ENCODE measurements at regions not wholly inside any gene's neighbourhood (a gene's known extent, or its start where the extent isn't known, plus 50 kb on each side); places are given as distances from the start of the nearest gene placed in this dataset.
"Not testable (repeated sequence)": the region's sequence is repeated elsewhere in the genome, so short reads cannot be mapped to it uniquely, and the experiment has no call there.

- 90 to 91% methylated on average over 4 of the region's 4 CpGs for WGBS, 2 donors
- TF ChIP-seq, protein P1, sequence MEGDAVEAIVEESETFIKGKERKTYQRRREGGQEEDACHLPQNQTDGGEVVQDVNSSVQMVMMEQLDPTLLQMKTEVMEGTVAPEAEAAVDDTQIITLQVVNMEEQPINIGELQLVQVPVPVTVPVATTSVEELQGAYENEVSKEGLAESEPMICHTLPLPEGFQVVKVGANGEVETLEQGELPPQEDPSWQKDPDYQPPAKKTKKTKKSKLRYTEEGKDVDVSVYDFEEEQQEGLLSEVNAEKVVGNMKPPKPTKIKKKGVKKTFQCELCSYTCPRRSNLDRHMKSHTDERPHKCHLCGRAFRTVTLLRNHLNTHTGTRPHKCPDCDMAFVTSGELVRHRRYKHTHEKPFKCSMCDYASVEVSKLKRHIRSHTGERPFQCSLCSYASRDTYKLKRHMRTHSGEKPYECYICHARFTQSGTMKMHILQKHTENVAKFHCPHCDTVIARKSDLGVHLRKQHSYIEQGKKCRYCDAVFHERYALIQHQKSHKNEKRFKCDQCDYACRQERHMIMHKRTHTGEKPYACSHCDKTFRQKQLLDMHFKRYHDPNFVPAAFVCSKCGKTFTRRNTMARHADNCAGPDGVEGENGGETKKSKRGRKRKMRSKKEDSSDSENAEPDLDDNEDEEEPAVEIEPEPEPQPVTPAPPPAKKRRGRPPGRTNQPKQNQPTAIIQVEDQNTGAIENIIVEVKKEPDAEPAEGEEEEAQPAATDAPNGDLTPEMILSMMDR (IDR thresholded peaks at IDR 0.05), result no peak
- no peak for TF ChIP-seq POLR2A (IDR thresholded peaks at IDR 0.05)
- DNase-seq (ENCODE audit: low spot score in 2 of 2), result no peak
- H3K4me3 ChIP-seq (ENCODE audit: low read depth, poor library complexity, severe bottlenecking), result no peak overlapping the region
- intact Hi-C loops (cut with DNase I; ENCODE audit: low total_unique reads), result loop anchor here (2.0 kb wide), 1 partner anchor 78 kb away; no protein-coding TSS in a partner anchor
Measured at GRCh38 chr2:186934420-186934819, 85.5 kb upstream of the ZSWIM2 start.

- no peak for DNase-seq (ENCODE audit: low spot score in 2 of 2)
- no peak overlapping the region for H3K4me3 ChIP-seq (ENCODE audit: low read depth, poor library complexity, severe bottlenecking)
- TF ChIP-seq, protein P1 (IDR thresholded peaks at IDR 0.05), result no peak
- no peak for TF ChIP-seq POLR2A (IDR thresholded peaks at IDR 0.05)
- intact Hi-C loops (cut with DNase I; ENCODE audit: low total_unique reads), result no loop called here
Measured at GRCh38 chr2:186927867-186928191, 78.9 kb upstream of the ZSWIM2 start.

DNA sequence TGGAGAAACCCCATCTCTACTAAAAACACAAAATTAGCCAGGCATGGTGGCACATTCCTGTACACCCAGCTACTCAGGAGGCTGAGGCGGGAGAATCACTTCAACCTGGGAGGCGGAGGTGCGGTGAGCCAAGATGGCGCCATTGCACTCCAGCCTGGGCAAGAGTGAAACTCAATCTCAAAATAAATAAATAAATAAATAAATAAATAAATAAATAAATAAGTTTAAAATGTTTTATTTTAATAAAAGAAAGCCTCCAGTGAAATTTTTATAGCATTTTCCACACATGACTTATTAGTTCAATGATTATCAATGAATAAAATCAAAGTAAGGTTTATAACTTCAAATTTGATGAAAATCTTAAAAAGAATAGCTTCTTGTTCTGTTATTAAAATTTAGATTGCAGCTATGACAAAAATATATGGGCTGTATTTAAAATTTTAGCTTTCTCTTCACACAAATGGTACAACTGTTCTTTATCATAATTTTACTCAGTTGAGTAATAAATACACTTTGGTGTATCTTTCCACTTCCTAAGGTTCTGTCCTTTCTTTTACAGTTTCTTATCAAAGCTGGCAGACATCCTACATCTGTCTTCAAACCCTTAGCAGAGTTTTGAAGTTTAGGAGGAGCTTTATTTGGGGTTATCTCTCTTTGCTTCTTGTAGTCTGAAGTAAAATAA, 78.4 kb upstream of the ZSWIM2 start:
- H3K4me3 ChIP-seq (ENCODE audit: low read depth, poor library complexity, severe bottlenecking), result no peak overlapping the region
- DNase-seq (ENCODE audit: low spot score in 2 of 2), result no peak
- TF ChIP-seq POLR2A (IDR thresholded peaks at IDR 0.05), result no peak
- TF ChIP-seq, protein P1 (IDR thresholded peaks at IDR 0.05), result no peak
- intact Hi-C loops (cut with DNase I; ENCODE audit: low total_unique reads), result no loop called here
- WGBS, 2 donors, result 98% methylated on average over 4 of the region's 4 CpGs

DNA sequence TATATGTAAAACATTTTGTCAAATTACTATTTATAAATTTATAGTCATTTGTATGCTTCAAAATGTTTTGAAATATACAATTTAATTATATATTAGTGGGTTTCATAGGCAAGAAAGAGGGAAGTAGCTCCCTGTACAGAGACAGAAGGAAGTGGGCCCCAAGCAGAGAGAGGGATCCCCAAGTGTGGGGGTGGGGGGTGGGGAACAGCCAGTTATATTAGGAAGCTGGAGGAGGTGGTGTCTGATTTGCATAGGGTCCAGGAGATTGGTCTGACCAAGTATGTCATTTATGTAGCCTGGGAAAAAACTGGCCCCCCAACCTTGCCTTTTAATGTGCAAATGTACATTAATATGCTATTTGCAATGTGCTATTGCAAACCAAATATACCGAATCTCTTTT, 76.5 kb upstream of the ZSWIM2 start:
- no peak overlapping the region for H3K4me3 ChIP-seq (ENCODE audit: low read depth, poor library complexity, severe bottlenecking)
- intact Hi-C loops (cut with DNase I; ENCODE audit: low total_unique reads), result no loop called here
- TF ChIP-seq, protein P1 (IDR thresholded peaks at IDR 0.05), result no peak
- TF ChIP-seq POLR2A (IDR thresholded peaks at IDR 0.05), result no peak
- no peak for DNase-seq (ENCODE audit: low spot score in 2 of 2)
- WGBS, 2 donors, result 0 to 92% methylated on average over 1 of the region's 1 CpG

GRCh38 chr2:186922316-186922715, 73.3 kb upstream of the ZSWIM2 start:
- intact Hi-C loops (cut with DNase I; ENCODE audit: low total_unique reads); DNase-seq (ENCODE audit: low spot score in 2 of 2); H3K4me3 ChIP-seq (ENCODE audit: low read depth, poor library complexity, severe bottlenecking): not testable (repeated sequence)
- 95 to 98% methylated on average over 3 of the region's 3 CpGs for WGBS, 2 donors

- DNase-seq (ENCODE audit: low spot score in 2 of 2), result no peak
- H3K4me3 ChIP-seq (ENCODE audit: low read depth, poor library complexity, severe bottlenecking), result no peak overlapping the region
- TF ChIP-seq, protein P1 (IDR thresholded peaks at IDR 0.05), result no peak
- no peak for TF ChIP-seq POLR2A (IDR thresholded peaks at IDR 0.05)
- WGBS, 2 donors, result 11 to 13% methylated on average over 2 of the region's 2 CpGs
- intact Hi-C loops (cut with DNase I; ENCODE audit: low total_unique reads), result no loop called here
Measured at GRCh38 chr2:186919296-186919695, 70.3 kb upstream of the ZSWIM2 start.
